Astrocyte (in vitro differentiated cells and primary cell): ENCODE measurements at regions not wholly inside any gene's neighbourhood (a gene's known extent, or its start where the extent isn't known, plus 50 kb on each side); places are given as distances from the start of the nearest gene placed in this dataset.

Experiments used
- DNase-seq: peaks from one replicate; pipeline ENCODE4 v3.0.0-alpha.2; 2010; ENCODE audit warnings: low read depth
- FAIRE-seq: peaks from 2 replicates; lab custom pipeline; 2011; peaks lifted over from hg19 to GRCh38; lab: Jason Lieb, UNC
- H2AFZ ChIP-seq: 2 replicates; pipeline ENCODE4 v1.6.0; 2012; ENCODE audit warnings: low read depth, low read length, inconsistent platforms
- H3K27ac ChIP-seq: 2 replicates; pipeline ENCODE4 v1.5.1; 2011; ENCODE audit warnings: low read depth, low read length, inconsistent platforms
- H3K27me3 ChIP-seq: 2 replicates; pipeline ENCODE4 v1.6.0; 2011; ENCODE audit warnings: low read length, inconsistent platforms; ENCODE audit not compliant: insufficient read depth
- H3K36me3 ChIP-seq: 2 replicates; pipeline ENCODE4 v1.5.1; 2011; ENCODE audit warnings: low read length, inconsistent platforms; ENCODE audit not compliant: insufficient read depth
- H3K4me1 ChIP-seq: 2 replicates; pipeline ENCODE4 v1.5.1; 2011; ENCODE audit warnings: low read length, inconsistent platforms; ENCODE audit not compliant: insufficient read depth
- H3K4me2 ChIP-seq: 2 replicates; pipeline ENCODE4 v1.6.0; 2012; ENCODE audit warnings: low read length, inconsistent platforms
- H3K4me3 ChIP-seq: 2 replicates; pipeline ENCODE4 v1.5.1; 2011; ENCODE audit warnings: low read depth, mild to moderate bottlenecking, low read length, inconsistent platforms; ENCODE audit not compliant: insufficient read depth
- H3K79me2 ChIP-seq: 2 replicates; pipeline ENCODE4 v1.6.0; 2012; ENCODE audit warnings: mild to moderate bottlenecking, low read length, inconsistent platforms; ENCODE audit not compliant: insufficient read depth
- H3K9ac ChIP-seq: 2 replicates; pipeline ENCODE4 v1.6.0; 2012; ENCODE audit warnings: mild to moderate bottlenecking, low read length, inconsistent platforms
- H3K9me3 ChIP-seq: 2 replicates; pipeline ENCODE4 v1.5.1; 2012; ENCODE audit warnings: low read depth, mild to moderate bottlenecking, low read length, inconsistent platforms; ENCODE audit not compliant: insufficient read depth
- H4K20me1 ChIP-seq: 2 replicates; pipeline ENCODE4 v1.6.0; 2012; ENCODE audit warnings: low read length, inconsistent platforms; ENCODE audit not compliant: insufficient read depth
- H3K27ac Mint-ChIP-seq: one replicate; pipeline ENCODE4 v1.8.0; 2021; ENCODE audit warnings: mild to moderate bottlenecking, mixed read lengths; ENCODE audit not compliant: unreplicated experiment
- H3K27me3 Mint-ChIP-seq: one replicate; pipeline ENCODE4 v1.8.0; 2021; ENCODE audit warnings: low read depth, mixed read lengths; ENCODE audit not compliant: unreplicated experiment
- H3K36me3 Mint-ChIP-seq: one replicate; pipeline ENCODE4 v1.8.0; 2021; ENCODE audit warnings: low read depth, mixed read lengths; ENCODE audit not compliant: unreplicated experiment
- H3K4me1 Mint-ChIP-seq: one replicate; pipeline ENCODE4 v1.8.0; 2021; ENCODE audit warnings: low read depth, mixed read lengths; ENCODE audit not compliant: unreplicated experiment
- H3K4me3 Mint-ChIP-seq: one replicate; pipeline ENCODE4 v1.8.0; 2021; ENCODE audit warnings: mild to moderate bottlenecking, moderate library complexity, mixed read lengths; ENCODE audit not compliant: unreplicated experiment
- H3K9me3 Mint-ChIP-seq: one replicate; pipeline ENCODE4 v1.8.0; 2021; ENCODE audit warnings: mild to moderate bottlenecking, mixed read lengths; ENCODE audit not compliant: unreplicated experiment
- CTCF ChIP-seq: IDR thresholded peaks from 2 replicates; pipeline ENCODE4 v1.5.1; 2011; ENCODE audit warnings: low read depth, mild to moderate bottlenecking, inconsistent platforms, low read length, moderate library complexity; ENCODE audit not compliant: insufficient read depth
- EZH2 ChIP-seq: IDR thresholded peaks from 2 replicates; pipeline ENCODE4 v1.6.1; 2012; ENCODE audit warnings: mild to moderate bottlenecking, low read length, inconsistent platforms; ENCODE audit not compliant: insufficient read depth

- Mint-ChIP-seq H3K27ac (no peak overlapping the region), H3K4me3 (no peak overlapping the region), H3K4me1 (no peaks in the 10 kb centered on the region), H3K36me3 (no peaks in the 10 kb centered on the region), H3K9me3 (peaks cover 2% of the 10 kb centered on the region), H3K27me3 (peaks cover 2% of the 10 kb centered on the region)
- Histone ChIP-seq H4K20me1 (no peaks in the 10 kb centered on the region), H3K4me3 (no peak overlapping the region), H3K27ac (no peak overlapping the region), H3K27me3 (no peaks in the 10 kb centered on the region), H3K36me3 (no peaks in the 10 kb centered on the region), H2AFZ (no peak overlapping the region), H3K9ac (no peak overlapping the region), H3K79me2 (no peaks in the 10 kb centered on the region), H3K4me1 (no peaks in the 10 kb centered on the region), H3K9me3 (no peaks in the 10 kb centered on the region), H3K4me2 (no peak overlapping the region)
- no peak for DNase-seq
- TF ChIP-seq EZH2 (no peak), CTCF (no peak)
- FAIRE-seq = no peak
These were observed 103.6 kb upstream of the SOX11 start for GRCh38 chr2:5588601-5589000.

GRCh38 chr2:5589183-5589582, 103.0 kb upstream of the SOX11 start:
- Mint-ChIP-seq H3K36me3 (no peaks in the 10 kb centered on the region), H3K4me3 (no peak overlapping the region), H3K27ac (no peak overlapping the region), H3K4me1 (no peaks in the 10 kb centered on the region), H3K27me3 (peaks cover 2% of the 10 kb centered on the region), H3K9me3 (peaks cover 2% of the 10 kb centered on the region)
- Histone ChIP-seq H3K9ac (no peak overlapping the region), H4K20me1 (no peaks in the 10 kb centered on the region), H3K4me2 (no peak overlapping the region), H2AFZ (no peak overlapping the region), H3K4me1 (no peaks in the 10 kb centered on the region), H3K9me3 (no peaks in the 10 kb centered on the region), H3K4me3 (no peak overlapping the region), H3K36me3 (no peaks in the 10 kb centered on the region), H3K79me2 (no peaks in the 10 kb centered on the region), H3K27me3 (no peaks in the 10 kb centered on the region), H3K27ac (no peak overlapping the region)
- DNase-seq (no peak), FAIRE-seq (no peak)
- no peak for TF ChIP-seq CTCF
- no peak for TF ChIP-seq EZH2

- no peak overlapping the region for H3K27ac ChIP-seq
- H3K4me2 ChIP-seq = no peak overlapping the region
- no peak for FAIRE-seq
These were observed 101.3 kb upstream of the SOX11 start for GRCh38 chr2:5590886-5591285.

More at GRCh38 chr2:5590886-5591285, 101.3 kb upstream of the SOX11 start:
- peaks cover 2% of the 10 kb centered on the region for H3K27me3 Mint-ChIP-seq
- H3K4me1 Mint-ChIP-seq = no peaks in the 10 kb centered on the region
- H2AFZ ChIP-seq = no peak overlapping the region
- TF ChIP-seq CTCF = no peak
- TF ChIP-seq EZH2 = no peak
- no peaks in the 10 kb centered on the region for H3K9me3 ChIP-seq
- peaks cover 2% of the 10 kb centered on the region for H3K9me3 Mint-ChIP-seq
- H3K4me3 Mint-ChIP-seq = no peak overlapping the region
- H3K27ac Mint-ChIP-seq = no peak overlapping the region
- no peak for DNase-seq
- no peaks in the 10 kb centered on the region for H3K36me3 ChIP-seq
- no peak overlapping the region for H3K4me3 ChIP-seq
- no peaks in the 10 kb centered on the region for H3K36me3 Mint-ChIP-seq
- H3K79me2 ChIP-seq = no peaks in the 10 kb centered on the region
- no peak overlapping the region for H3K9ac ChIP-seq
- no peaks in the 10 kb centered on the region for H3K4me1 ChIP-seq
- no peaks in the 10 kb centered on the region for H3K27me3 ChIP-seq
- H4K20me1 ChIP-seq = no peaks in the 10 kb centered on the region
